Ascending aorta (tissue), 2 donors: ENCODE measurements at regions not wholly inside any gene's neighbourhood (a gene's known extent, or its start where the extent isn't known, plus 50 kb on each side); places are given as distances from the start of the nearest gene placed in this dataset.

Experiments
- DNase-seq, 2 donors: peaks; one replicate each; pipeline ENCODE4 v3.0.0-alpha.2; 2019; ENCODE audit warnings: low spot score in 2 of 2
- H3K27ac ChIP-seq, 2 donors: fragments of 200-600 bp; sonication (generic); one replicate each; pipeline ENCODE4 v1.5.1; 2016 to 2017; ENCODE audit warnings: mild to moderate bottlenecking in 1 of 2
- H3K27me3 ChIP-seq: fragments of 200-600 bp; sonication (generic); one replicate; pipeline ENCODE4 v1.5.1; 2017
- H3K36me3 ChIP-seq, 2 donors: fragments of 200-600 bp; sonication (generic); one replicate each; pipeline ENCODE4 v1.5.1; 2016
- H3K4me1 ChIP-seq, 2 donors: fragments of 200-600 bp; sonication (generic); one replicate each; pipeline ENCODE4 v1.5.1; 2016 to 2017; ENCODE audit warnings: mild to moderate bottlenecking in 1 of 2
- H3K4me3 ChIP-seq, 2 donors: fragments of 200-600 bp; sonication (generic); one replicate each; pipeline ENCODE4 v1.5.1; 2016 to 2017; ENCODE audit warnings: mild to moderate bottlenecking in 1 of 2
- H3K9me3 ChIP-seq, 2 donors: fragments of 200-600 bp; sonication (generic); one replicate each; pipeline ENCODE4 v1.5.1; 2016
- CTCF ChIP-seq, 3 experiments: fragments of 200-600 bp in 2 of 3; fragments of 450-650 bp in 1 of 3; sonication (generic) in 2 of 3; IDR thresholded peaks; one replicate each; pipeline ENCODE4 v1.5.1; 2016 to 2019; ENCODE audit warnings: antibody characterized with exemption in 3 of 3, mild to moderate bottlenecking in 1 of 3, moderate library complexity in 1 of 3
- intact Hi-C: fragments of 100-400 bp; cut with DNase I; formaldehyde crosslinking; loops from one replicate; pipeline ENCODE4 v1.15.1; 2023

- DNase-seq: no peak
- Histone ChIP-seq H3K4me3 (no peak overlapping the region), H3K27ac (no peak overlapping the region), H3K36me3 (no peaks in the 10 kb centered on the region), H3K9me3 (no peaks in the 10 kb centered on the region), H3K4me1 (no peaks in the 10 kb centered on the region), H3K27me3 (no peaks in the 10 kb centered on the region)
- TF ChIP-seq CTCF (IDR thresholded peaks at IDR 0.05): no peak
- intact Hi-C loops: no loop called here
Measured at GRCh38 chr2:5148392-5149085, 543.6 kb upstream of the SOX11 start.

GRCh38 chr2:5150871-5151270, 541.3 kb upstream of the SOX11 start:
- Histone ChIP-seq H3K9me3 (no peaks in the 10 kb centered on the region), H3K27me3 (no peaks in the 10 kb centered on the region), H3K4me1 (no peaks in the 10 kb centered on the region), H3K27ac (no peak overlapping the region), H3K4me3 (no peak overlapping the region), H3K36me3 (no peaks in the 10 kb centered on the region)
- intact Hi-C loops: no loop called here
- no peak for TF ChIP-seq CTCF (IDR thresholded peaks at IDR 0.05)
- no peak for DNase-seq

- DNase-seq: no peak
- intact Hi-C loops: no loop called here
- H3K4me3 ChIP-seq: no peak overlapping the region
- no peaks in the 10 kb centered on the region for H3K9me3 ChIP-seq
- H3K27ac ChIP-seq: no peak overlapping the region
- no peaks in the 10 kb centered on the region for H3K27me3 ChIP-seq
- H3K36me3 ChIP-seq: no peaks in the 10 kb centered on the region
- no peaks in the 10 kb centered on the region for H3K4me1 ChIP-seq
- no peak for TF ChIP-seq CTCF (IDR thresholded peaks at IDR 0.05)
Measured at GRCh38 chr2:5164776-5165525, 527.2 kb upstream of the SOX11 start.

- Histone ChIP-seq H3K4me3 (no peak overlapping the region), H3K36me3 (no peaks in the 10 kb centered on the region), H3K9me3 (no peaks in the 10 kb centered on the region), H3K27me3 (no peaks in the 10 kb centered on the region), H3K27ac (no peak overlapping the region), H3K4me1 (no peaks in the 10 kb centered on the region)
- intact Hi-C loops: no loop called here
- DNase-seq: no peak
- TF ChIP-seq CTCF (IDR thresholded peaks at IDR 0.05): no peak
Measured at GRCh38 chr2:5172923-5173322, 519.3 kb upstream of the SOX11 start.

GRCh38 chr2:5173876-5174535, 518.2 kb upstream of the SOX11 start:
- TF ChIP-seq CTCF (IDR thresholded peaks at IDR 0.05): no peak
- no peak overlapping the region for H3K4me3 ChIP-seq
- H3K9me3 ChIP-seq: no peaks in the 10 kb centered on the region
- no peaks in the 10 kb centered on the region for H3K36me3 ChIP-seq
- intact Hi-C loops: no loop called here
- H3K27ac ChIP-seq: no peak overlapping the region
- DNase-seq: no peak
- H3K27me3 ChIP-seq: no peaks in the 10 kb centered on the region
- no peaks in the 10 kb centered on the region for H3K4me1 ChIP-seq
